Small intestine (tissue), 7 donors: ENCODE measurements at regions not wholly inside any gene's neighbourhood (a gene's known extent, or its start where the extent isn't known, plus 50 kb on each side); places are given as distances from the start of the nearest gene placed in this dataset.

Experiments used
- DNase-seq, 2 donors: peaks; one replicate each; pipeline versions ENCODE4 v3.0.0 to v3.0.0-alpha.2; 2013
- FAIRE-seq: peaks from 2 replicates; lab custom pipeline; 2012; peaks lifted over from hg19 to GRCh38; lab: Jason Lieb, UNC
- H3K27ac ChIP-seq, 3 donors: one replicate each; pipeline ENCODE4 v1.5.1; 2013; ENCODE audit warnings: low read length in 2 of 3, mild to moderate bottlenecking in 2 of 3, control low read depth in 1 of 3, inconsistent platforms in 1 of 3, low read depth in 1 of 3, moderate library complexity in 1 of 3
- H3K27me3 ChIP-seq, 3 donors: one replicate each; pipeline ENCODE4 v1.6.1; 2013; ENCODE audit warnings: low read length in 3 of 3, inconsistent platforms in 1 of 3; ENCODE audit not compliant: control insufficient read depth in 3 of 3, insufficient read depth in 3 of 3
- H3K36me3 ChIP-seq, 3 donors: one replicate each; pipeline ENCODE4 v1.6.1; 2013; ENCODE audit warnings: low read length in 3 of 3, inconsistent platforms in 1 of 3, low read depth in 1 of 3, mild to moderate bottlenecking in 1 of 3, moderate library complexity in 1 of 3; ENCODE audit not compliant: control insufficient read depth in 3 of 3, insufficient read depth in 2 of 3
- H3K4me1 ChIP-seq, 3 donors: one replicate each; pipeline ENCODE4 v1.6.1; 2013; ENCODE audit warnings: low read length in 2 of 3, inconsistent platforms in 1 of 3, low read depth in 1 of 3, mild to moderate bottlenecking in 1 of 3, moderate library complexity in 1 of 3; ENCODE audit not compliant: control insufficient read depth in 3 of 3, insufficient read depth in 2 of 3
- H3K4me3 ChIP-seq, 3 donors: one replicate each; pipeline ENCODE4 v1.5.1; 2013; ENCODE audit warnings: low read length in 3 of 3, control low read depth in 1 of 3, inconsistent platforms in 1 of 3, low read depth in 1 of 3, mild to moderate bottlenecking in 1 of 3, moderate library complexity in 1 of 3
- H3K9me3 ChIP-seq, 2 donors: one replicate each; pipeline ENCODE4 v1.6.1; 2013; ENCODE audit warnings: low read depth in 1 of 2, low read length in 1 of 2; ENCODE audit not compliant: control insufficient read depth in 2 of 2, insufficient read depth in 1 of 2
- WGBS, 3 donors: extraction: QIAGEN DNeasy Blood & Tissue Kit; methylation state at CpG; one replicate each; pipeline ENCODE4 v1.1.7; 2013; 5-methylcytosine and 5-hydroxymethylcytosine counted together
- donor health status: healthy with polysubstance abuse.
- donor health status: control.
- donor health status: control.
- donor health status: Bipolar disorder and iron deficiency.
- donor health status: healthy.

DNA sequence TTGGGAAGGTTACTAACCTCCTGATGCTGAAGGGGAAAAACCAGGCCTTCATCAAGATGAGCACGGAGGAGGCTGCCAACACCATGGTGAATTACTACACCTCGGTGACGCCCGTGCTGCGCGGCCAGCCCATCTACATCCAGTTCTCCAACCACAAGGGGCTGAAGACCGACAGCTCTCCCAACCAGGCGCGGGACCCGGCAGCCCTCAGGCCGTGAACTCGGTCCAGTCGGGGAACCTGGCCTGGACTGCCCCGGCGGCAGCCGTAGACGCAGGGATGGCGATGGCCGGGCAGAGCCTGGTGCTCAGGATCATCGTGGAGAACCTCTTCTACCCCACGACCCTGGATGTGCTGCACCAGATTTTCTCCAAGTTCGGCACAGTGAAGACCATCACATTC, 133.0 kb upstream of the FUT8 start:
- Histone ChIP-seq H3K27ac (no peak overlapping the region), H3K36me3 (no peaks in the 10 kb centered on the region), H3K4me1 (peaks cover 0 to 14% (median 8%) of the 10 kb centered on the region in 3 donors), H3K9me3 (peaks cover 0 to 9% of the 10 kb centered on the region in 2 donors), H3K27me3 (no peaks in the 10 kb centered on the region), H3K4me3 (no peak overlapping the region)
- no peak for DNase-seq
- 96 to 98% (median 98%) methylated on average over 22 of the region's 22 CpGs for WGBS, 3 donors
- FAIRE-seq = no peak

GRCh38 chr14:65279958-65280357, 132.6 kb upstream of the FUT8 start:
- peaks cover 0 to 9% of the 10 kb centered on the region in 2 donors for H3K9me3 ChIP-seq
- WGBS, 3 donors = 96 to 98% (median 97%) methylated on average over 25 of the region's 25 CpGs
- no peak overlapping the region for H3K27ac ChIP-seq

GRCh38 chr14:65280653-65281052, 131.9 kb upstream of the FUT8 start:
- no peak for FAIRE-seq
- H3K36me3 ChIP-seq = no peaks in the 10 kb centered on the region
- WGBS, 3 donors = 97 to 99% (median 98%) methylated on average over 22 of the region's 22 CpGs
- no peak overlapping the region for H3K4me3 ChIP-seq
- H3K27ac ChIP-seq = no peak overlapping the region
- H3K4me1 ChIP-seq = peaks cover 0 to 14% (median 8%) of the 10 kb centered on the region in 3 donors
- no peak for DNase-seq
- H3K27me3 ChIP-seq = no peaks in the 10 kb centered on the region
- H3K9me3 ChIP-seq = peaks cover 0 to 9% of the 10 kb centered on the region in 2 donors

More at GRCh38 chr14:65279958-65280357, 132.6 kb upstream of the FUT8 start:
- FAIRE-seq (no peak), DNase-seq (no peak)
- Histone ChIP-seq H3K36me3 (no peaks in the 10 kb centered on the region), H3K27me3 (no peaks in the 10 kb centered on the region), H3K4me3 (no peak overlapping the region), H3K4me1 (peaks cover 0 to 14% (median 8%) of the 10 kb centered on the region in 3 donors)

- 36 to 42% (median 40%) methylated on average over 12 of the region's 12 CpGs for WGBS, 3 donors
- H3K4me3 ChIP-seq = peak overlapping the region in 1 of 3 donors; percentile 23
- peaks cover 0 to 2% (median 0%) of the 10 kb centered on the region in 3 donors for H3K36me3 ChIP-seq
- no peak for DNase-seq
- H3K27ac ChIP-seq = peak overlapping the region in 2 of 3 donors; percentile 1 to 80
- no peaks in the 10 kb centered on the region for H3K27me3 ChIP-seq
- peaks cover 0 to 14% (median 8%) of the 10 kb centered on the region in 3 donors for H3K4me1 ChIP-seq
- H3K9me3 ChIP-seq = peaks cover 0 to 9% of the 10 kb centered on the region in 2 donors
- FAIRE-seq = no peak
Observed at GRCh38 chr14:65281991-65282895, 130.3 kb upstream of the FUT8 start.

DNA sequence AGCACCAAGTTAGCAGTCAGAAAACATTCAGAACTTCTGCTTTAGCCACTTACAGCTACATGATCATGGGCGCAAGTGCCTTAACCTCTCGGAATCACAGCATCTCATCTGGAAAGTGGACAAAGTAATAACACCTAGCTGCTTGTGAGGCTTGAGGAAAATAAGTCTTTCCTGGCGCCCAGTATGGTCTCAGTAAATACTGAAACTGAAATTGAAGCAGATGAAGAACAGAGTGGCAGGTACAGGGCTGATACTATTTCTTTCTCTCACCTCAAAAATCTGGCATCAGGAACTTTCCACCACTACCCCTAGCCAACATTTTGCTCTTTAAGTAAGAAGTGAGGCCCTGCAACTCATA, 129.7 kb upstream of the FUT8 start:
- Histone ChIP-seq H3K27ac (peak overlapping the region in 2 of 3 donors; percentile 1 to 80), H3K36me3 (peaks cover 0 to 4% (median 0%) of the 10 kb centered on the region in 3 donors), H3K4me1 (peaks cover 0 to 9% (median 8%) of the 10 kb centered on the region in 3 donors), H3K9me3 (peaks cover 0 to 9% of the 10 kb centered on the region in 2 donors), H3K4me3 (no peak overlapping the region), H3K27me3 (no peaks in the 10 kb centered on the region)
- WGBS, 3 donors = 57 to 64% (median 63%) methylated on average over 3 of the region's 3 CpGs
- DNase-seq (no peak), FAIRE-seq (no peak)

GRCh38 chr14:65286443-65286842, 126.1 kb upstream of the FUT8 start:
- Histone ChIP-seq H3K36me3 (peaks cover 0 to 4% (median 0%) of the 10 kb centered on the region in 3 donors), H3K4me1 (peaks cover 0 to 8% (median 8%) of the 10 kb centered on the region in 3 donors), H3K27me3 (no peaks in the 10 kb centered on the region), H3K4me3 (no peak overlapping the region), H3K27ac (no peak overlapping the region), H3K9me3 (no peaks in the 10 kb centered on the region)
- WGBS, 3 donors = 75 to 84% (median 82%) methylated on average over 8 of the region's 8 CpGs
- FAIRE-seq (no peak), DNase-seq (no peak)

GRCh38 chr14:65287264-65288131, 125.0 kb upstream of the FUT8 start:
- FAIRE-seq (no peak), DNase-seq (no peak)
- no peak overlapping the region for H3K4me3 ChIP-seq
- H3K9me3 ChIP-seq = no peaks in the 10 kb centered on the region
- WGBS, 3 donors = 67 to 84% (median 72%) methylated on average over 29 of the region's 29 CpGs
- peak overlapping the region in 2 of 3 donors; percentile 24 to 74 for H3K27ac ChIP-seq
- peaks cover 0 to 6% (median 0%) of the 10 kb centered on the region in 3 donors for H3K4me1 ChIP-seq
- peaks cover 0 to 4% (median 0%) of the 10 kb centered on the region in 3 donors for H3K36me3 ChIP-seq
- no peaks in the 10 kb centered on the region for H3K27me3 ChIP-seq

DNA sequence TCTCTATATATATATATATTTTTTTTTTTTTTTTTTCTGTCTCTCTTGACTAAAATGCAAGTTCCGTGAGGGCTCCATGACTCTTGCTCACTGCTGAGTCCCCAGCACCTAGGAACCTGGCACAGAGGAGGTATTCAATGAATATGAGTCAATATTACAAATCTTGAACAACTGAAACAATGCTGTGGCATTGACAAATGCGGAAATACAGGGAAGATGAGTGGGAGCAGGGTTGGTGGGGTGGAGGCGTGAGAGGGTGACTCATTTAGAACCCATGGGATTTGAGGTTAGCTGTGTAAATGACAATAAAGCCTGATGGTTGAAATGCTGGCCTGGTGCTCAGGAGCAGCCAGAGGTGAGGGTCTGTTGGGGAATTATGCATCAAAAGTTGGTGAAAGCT, 121.7 kb upstream of the FUT8 start:
- FAIRE-seq (no peak), DNase-seq (no peak)
- no peaks in the 10 kb centered on the region for H3K27me3 ChIP-seq
- peaks cover 0 to 4% (median 3%) of the 10 kb centered on the region in 3 donors for H3K36me3 ChIP-seq
- H3K27ac ChIP-seq = no peak overlapping the region
- 71 to 92% (median 91%) methylated on average over 3 of the region's 3 CpGs for WGBS, 3 donors
- H3K4me3 ChIP-seq = no peak overlapping the region
- H3K9me3 ChIP-seq = no peaks in the 10 kb centered on the region
- peaks cover 0 to 2% (median 0%) of the 10 kb centered on the region in 3 donors for H3K4me1 ChIP-seq
